AG04450 (cell line): ENCODE measurements at regions not wholly inside any gene's neighbourhood (a gene's known extent, or its start where the extent isn't known, plus 50 kb on each side); places are given as distances from the start of the nearest gene placed in this dataset.

ENCODE experiments used
- CTCF ChIA-PET: fragments of 300-600, 350-600 bp; formaldehyde crosslinking; extraction: SDS; loops from one replicate; lab custom pipeline; 2022; ENCODE audit warnings: antibody characterized with exemption, inconsistent platforms; lab: Charles Lee
- POLR2A ChIA-PET: fragments of 350-600 bp; formaldehyde crosslinking; extraction: SDS; loops from one replicate; lab custom pipeline; 2021; ENCODE audit warnings: antibody characterized with exemption, inconsistent platforms; lab: Yijun Ruan, JAX
- DNase-seq: peaks from one replicate; pipeline ENCODE4 v3.0.0-alpha.2; 2011; ENCODE audit warnings: low read depth, low spot score
- H3K27ac ChIP-seq: one replicate; pipeline ENCODE4 v1.5.1; 2012; ENCODE audit warnings: low read depth, low read length, control low read depth
- H3K27me3 ChIP-seq: one replicate; pipeline ENCODE4 v1.6.0; 2012; ENCODE audit warnings: low read length; ENCODE audit not compliant: control insufficient read depth, insufficient read depth
- H3K4me3 ChIP-seq: 2 replicates; pipeline ENCODE4 v1.5.1; 2011; ENCODE audit warnings: mild to moderate bottlenecking, low read depth, low read length, control low read depth
- H3K9me3 ChIP-seq: 2 replicates; pipeline ENCODE4 v1.5.1; 2012; ENCODE audit warnings: low read length; ENCODE audit not compliant: control insufficient read depth, insufficient read depth
- TF ChIP-seq, protein P1 (sequence below): IDR thresholded peaks from 2 replicates; pipeline ENCODE4 v1.5.1; 2011; ENCODE audit warnings: low read depth, low read length, control low read depth, inconsistent platforms

GRCh38 chr18:78625847-78626246 lies 353.8 kb upstream of the SALL3 start:
- no peak for DNase-seq
- POLR2A ChIA-PET = no interaction called here
- TF ChIP-seq, protein P1, sequence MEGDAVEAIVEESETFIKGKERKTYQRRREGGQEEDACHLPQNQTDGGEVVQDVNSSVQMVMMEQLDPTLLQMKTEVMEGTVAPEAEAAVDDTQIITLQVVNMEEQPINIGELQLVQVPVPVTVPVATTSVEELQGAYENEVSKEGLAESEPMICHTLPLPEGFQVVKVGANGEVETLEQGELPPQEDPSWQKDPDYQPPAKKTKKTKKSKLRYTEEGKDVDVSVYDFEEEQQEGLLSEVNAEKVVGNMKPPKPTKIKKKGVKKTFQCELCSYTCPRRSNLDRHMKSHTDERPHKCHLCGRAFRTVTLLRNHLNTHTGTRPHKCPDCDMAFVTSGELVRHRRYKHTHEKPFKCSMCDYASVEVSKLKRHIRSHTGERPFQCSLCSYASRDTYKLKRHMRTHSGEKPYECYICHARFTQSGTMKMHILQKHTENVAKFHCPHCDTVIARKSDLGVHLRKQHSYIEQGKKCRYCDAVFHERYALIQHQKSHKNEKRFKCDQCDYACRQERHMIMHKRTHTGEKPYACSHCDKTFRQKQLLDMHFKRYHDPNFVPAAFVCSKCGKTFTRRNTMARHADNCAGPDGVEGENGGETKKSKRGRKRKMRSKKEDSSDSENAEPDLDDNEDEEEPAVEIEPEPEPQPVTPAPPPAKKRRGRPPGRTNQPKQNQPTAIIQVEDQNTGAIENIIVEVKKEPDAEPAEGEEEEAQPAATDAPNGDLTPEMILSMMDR = no peak
- Histone ChIP-seq H3K27me3 (no peaks in the 10 kb centered on the region), H3K4me3 (no peak overlapping the region), H3K27ac (no peak overlapping the region), H3K9me3 (peaks cover 65% of the 10 kb centered on the region)
- CTCF ChIA-PET = no interaction called here

GRCh38 chr18:78627551-78628346 lies 351.9 kb upstream of the SALL3 start:
- POLR2A ChIA-PET = no interaction called here
- TF ChIP-seq, protein P1 = no peak

GRCh38 chr18:78629426-78629825 lies 350.2 kb upstream of the SALL3 start:
- TF ChIP-seq, protein P1 = no peak
- ChIA-PET CTCF (no interaction called here), POLR2A (no interaction called here)
- no peak overlapping the region for H3K4me3 ChIP-seq
- no peaks in the 10 kb centered on the region for H3K27me3 ChIP-seq
- peaks cover 67% of the 10 kb centered on the region for H3K9me3 ChIP-seq
- H3K27ac ChIP-seq = no peak overlapping the region
- DNase-seq = no peak

More at GRCh38 chr18:78627551-78628346, 351.9 kb upstream of the SALL3 start:
- H3K27ac ChIP-seq = no peak overlapping the region
- no peak overlapping the region for H3K4me3 ChIP-seq
- CTCF ChIA-PET = no interaction called here
- DNase-seq = no peak
- H3K27me3 ChIP-seq = no peaks in the 10 kb centered on the region
- H3K9me3 ChIP-seq = peaks cover 71% of the 10 kb centered on the region

- no peak for DNase-seq
- Histone ChIP-seq H3K4me3 (no peak overlapping the region), H3K9me3 (peaks cover 69% of the 10 kb centered on the region), H3K27ac (no peak overlapping the region), H3K27me3 (no peaks in the 10 kb centered on the region)
- ChIA-PET CTCF (no interaction called here), POLR2A (no interaction called here)
- TF ChIP-seq, protein P1 = no peak
Observed at GRCh38 chr18:78630356-78630755, 349.3 kb upstream of the SALL3 start.

DNA sequence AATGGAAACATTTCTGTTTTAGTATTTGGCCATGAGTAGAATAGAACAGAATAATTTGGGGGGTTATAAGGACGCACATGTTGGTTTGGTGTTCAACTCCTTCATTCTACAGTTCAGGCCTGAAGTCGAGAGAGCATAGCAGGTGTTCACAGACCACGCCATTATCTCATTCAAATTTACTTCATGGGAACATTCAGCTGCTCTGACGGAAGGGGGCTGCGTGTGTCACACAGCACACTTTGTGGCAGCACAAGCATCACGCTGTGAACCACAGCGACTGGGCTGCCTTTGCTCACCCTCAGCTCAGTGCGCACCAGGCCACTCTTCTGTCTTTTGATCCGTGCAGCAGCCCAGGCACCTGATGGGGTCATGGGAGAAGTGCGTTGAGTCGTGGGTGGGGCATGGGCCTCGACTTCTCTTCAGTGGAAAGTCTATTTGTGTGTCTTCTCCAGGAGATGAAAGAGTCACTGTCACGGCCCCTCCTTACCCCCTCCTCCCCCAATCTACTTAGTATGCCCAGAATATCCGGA lies 348.6 kb upstream of the SALL3 start:
- no peaks in the 10 kb centered on the region for H3K27me3 ChIP-seq
- peaks cover 73% of the 10 kb centered on the region for H3K9me3 ChIP-seq
- TF ChIP-seq, protein P1 = no peak
- no peak overlapping the region for H3K4me3 ChIP-seq
- H3K27ac ChIP-seq = no peak overlapping the region
- DNase-seq = no peak
- CTCF ChIA-PET = no interaction called here
- POLR2A ChIA-PET = no interaction called here
